Epithelial cell of prostate (primary cell): ENCODE measurements at regions not wholly inside any gene's neighbourhood (a gene's known extent, or its start where the extent isn't known, plus 50 kb on each side); places are given as distances from the start of the nearest gene placed in this dataset.
"Not testable (repeated sequence)": the region's sequence is repeated elsewhere in the genome, so short reads cannot be mapped to it uniquely, and the experiment has no call there.

ENCODE experiments used
- DNase-seq: peaks from one replicate; pipeline ENCODE4 v3.0.0-alpha.2; 2011; ENCODE audit warnings: low read depth, low spot score
- H3K27ac ChIP-seq: fragments of 450-650 bp; 2 replicates; pipeline ENCODE4 v1.5.1; 2017; ENCODE audit warnings: mild to moderate bottlenecking

- no peak overlapping the region for H3K27ac ChIP-seq
- DNase-seq, result no peak
These were observed 1632.6 kb downstream of the SUCLG1 start for GRCh38 chr2:82826437-82826836.

DNA sequence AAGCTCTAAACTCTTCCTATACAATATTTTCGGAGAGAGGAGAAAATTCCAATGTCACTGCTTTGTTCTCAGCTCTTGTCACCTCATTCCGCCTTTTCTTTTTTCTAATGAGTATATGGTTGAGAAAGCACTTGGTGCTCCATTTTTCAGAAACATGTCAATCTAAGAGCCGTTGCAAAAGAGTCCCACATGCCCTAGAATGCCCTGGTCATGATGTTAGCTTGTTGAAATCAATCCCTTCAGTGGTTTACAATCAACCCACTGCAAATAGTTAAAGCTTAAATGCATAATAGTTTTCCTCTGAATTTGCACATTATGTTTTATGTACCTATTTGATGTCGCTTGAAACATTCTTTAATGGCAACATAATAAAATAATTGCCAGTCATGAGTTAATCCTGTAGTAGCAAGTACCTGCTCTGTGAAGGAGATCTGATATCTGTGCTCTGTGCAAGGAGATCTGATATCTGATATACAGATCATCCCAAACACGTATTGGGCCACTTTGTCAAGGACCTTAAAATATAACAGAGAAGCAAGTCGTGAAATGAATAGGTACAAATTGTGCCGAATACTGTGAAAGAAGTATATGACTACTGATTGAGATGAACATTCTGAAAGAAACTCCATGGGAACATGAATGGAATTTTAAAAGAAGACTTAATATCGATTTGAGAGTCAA, 1633.5 kb downstream of the SUCLG1 start:
- H3K27ac ChIP-seq, result no peak overlapping the region
- DNase-seq, result no peak

DNA sequence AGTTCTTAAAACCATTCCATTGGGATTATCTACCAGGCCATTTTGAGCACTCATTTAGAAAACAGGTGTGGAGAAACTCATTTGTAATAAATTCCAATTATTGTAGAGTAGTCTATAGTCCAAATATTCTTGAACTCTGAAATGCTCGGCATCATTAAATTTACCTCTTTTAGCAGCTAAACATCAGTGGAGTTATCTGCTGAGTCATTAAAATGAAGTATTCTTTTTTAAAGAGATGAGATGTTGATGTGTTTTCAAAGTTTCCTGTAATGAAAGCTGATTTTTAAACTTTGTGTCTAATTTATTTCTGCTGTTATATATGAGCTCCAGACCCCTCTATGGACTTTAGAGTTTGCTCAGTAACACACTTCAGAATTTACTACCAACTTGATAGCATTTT, 1635.2 kb downstream of the SUCLG1 start:
- H3K27ac ChIP-seq, result no peak overlapping the region
- no peak for DNase-seq

DNA sequence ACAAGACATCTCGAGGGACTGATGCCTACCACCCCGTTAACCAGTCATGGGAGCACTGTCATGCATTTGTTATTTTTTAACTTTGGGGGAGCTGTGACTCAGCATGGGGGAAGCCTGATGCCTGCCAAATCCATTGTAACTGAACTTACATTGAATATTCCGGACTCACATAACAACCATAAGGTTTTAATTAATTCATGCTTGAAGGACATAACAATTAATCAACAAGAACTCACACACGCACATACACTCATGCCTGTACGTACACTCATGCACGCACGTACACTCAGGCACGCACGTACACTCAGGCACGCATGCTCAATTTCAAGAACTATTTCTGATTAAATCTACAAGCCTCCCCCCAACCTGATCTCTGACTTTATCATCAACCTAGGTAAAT, 1639.1 kb downstream of the SUCLG1 start:
- H3K27ac ChIP-seq, result no peak overlapping the region

DNA sequence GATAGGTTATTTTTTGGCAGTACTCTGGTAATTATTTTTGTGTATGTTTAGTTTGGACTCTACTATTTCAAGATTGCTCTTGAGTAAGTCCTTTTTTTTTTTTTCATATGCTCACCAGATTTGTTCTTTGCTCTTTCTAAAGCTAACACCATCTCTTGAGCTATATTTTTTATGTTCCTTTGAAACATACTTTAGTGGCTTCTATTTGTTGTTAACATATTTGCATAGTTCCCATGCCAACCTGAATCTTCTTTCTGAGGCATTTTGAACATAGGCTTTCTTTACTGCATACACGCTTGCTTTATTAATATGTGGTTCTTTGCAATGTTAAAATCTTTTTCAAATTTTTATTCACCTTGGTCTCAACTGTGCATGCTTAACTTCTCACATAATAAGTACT, 1644.9 kb downstream of the SUCLG1 start:
- no peak for DNase-seq
- no peak overlapping the region for H3K27ac ChIP-seq

More for the DNA sequence above, 1639.1 kb downstream of the SUCLG1 start:
- no peak for DNase-seq

- no peak overlapping the region for H3K27ac ChIP-seq
- no peak for DNase-seq
These were observed 1647.1 kb downstream of the SUCLG1 start for GRCh38 chr2:82811946-82812345.

DNA sequence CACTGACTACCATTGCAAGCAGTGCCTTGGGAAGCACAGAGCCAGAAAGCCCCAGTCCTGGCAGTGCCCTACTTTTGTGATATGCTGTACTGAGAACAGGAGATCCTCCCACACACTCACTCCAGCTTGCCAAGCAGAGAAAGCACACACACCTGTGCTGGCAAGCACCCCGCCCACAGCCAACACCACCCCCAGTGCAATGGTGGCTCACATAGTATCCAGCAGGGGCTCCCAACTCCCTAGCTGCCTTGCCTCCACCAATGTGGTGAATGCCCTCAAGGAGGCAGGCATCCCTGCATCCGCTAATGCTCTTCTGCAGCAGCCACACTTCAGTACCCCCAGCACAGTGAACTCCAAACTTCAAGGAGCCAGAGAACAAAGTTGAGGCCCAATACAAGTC, 1655.8 kb downstream of the SUCLG1 start:
- no peak for DNase-seq
- H3K27ac ChIP-seq, result no peak overlapping the region

- H3K27ac ChIP-seq, result no peak overlapping the region
- no peak for DNase-seq
These were observed 1661.6 kb downstream of the SUCLG1 start for GRCh38 chr2:82797469-82797868.

GRCh38 chr2:82796132-82796531, 1662.9 kb downstream of the SUCLG1 start:
- H3K27ac ChIP-seq, result peak overlapping the region; percentile 57
- no peak for DNase-seq

DNA sequence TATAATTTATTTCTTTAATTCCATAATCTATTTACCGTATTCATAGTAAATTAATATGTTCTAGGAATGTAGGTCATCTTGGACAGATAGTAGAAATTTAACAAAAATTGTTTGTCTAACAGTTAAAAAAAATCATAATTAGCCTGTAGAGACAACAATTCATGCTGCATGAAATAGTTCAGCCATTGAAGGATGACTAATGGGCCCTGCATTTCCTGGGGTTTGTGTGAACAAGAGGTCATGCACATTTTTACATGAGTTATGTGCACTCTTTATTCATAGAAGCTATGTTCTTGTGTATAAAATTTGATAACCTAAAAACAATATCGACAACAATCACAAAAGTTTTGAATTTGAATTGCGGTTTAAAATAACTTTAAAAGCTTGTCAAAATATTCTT, 1663.6 kb downstream of the SUCLG1 start:
- peak; percentile 27 for DNase-seq
- peak overlapping the region; percentile 57 for H3K27ac ChIP-seq

DNA sequence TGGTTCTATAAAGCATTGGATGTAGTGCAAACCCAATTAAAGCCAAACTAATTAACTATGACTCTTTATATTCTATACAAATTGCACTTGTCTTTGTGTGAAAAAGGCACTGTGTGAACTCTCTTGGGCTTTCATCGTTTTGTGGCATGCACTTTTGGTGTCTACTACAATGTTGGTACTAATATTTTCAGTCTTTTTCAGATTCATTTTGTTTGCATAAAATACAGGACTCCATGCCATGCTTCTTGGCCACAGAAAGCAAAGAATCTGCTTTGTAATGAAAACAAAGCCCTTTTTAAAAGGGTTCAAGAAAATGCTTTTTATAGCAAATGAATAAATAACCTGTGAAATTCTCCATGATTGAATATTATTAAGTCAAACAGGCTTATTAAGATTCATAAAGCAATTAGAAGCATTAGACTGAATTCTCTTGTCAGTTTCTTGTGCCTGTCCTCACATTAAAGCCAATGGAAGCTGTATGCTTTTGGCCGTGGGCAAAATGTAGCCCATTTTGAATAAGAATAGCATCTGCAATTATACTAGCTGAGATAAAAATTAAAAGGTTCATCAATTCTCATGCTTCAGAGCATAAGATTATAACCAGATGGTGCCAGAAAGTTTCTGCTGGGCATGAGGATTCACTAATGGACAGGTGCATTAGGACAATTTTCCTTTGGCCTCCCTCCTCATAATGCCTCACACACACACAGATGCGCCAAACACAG, 1665.2 kb downstream of the SUCLG1 start:
- DNase-seq, result no peak
- H3K27ac ChIP-seq, result no peak overlapping the region

GRCh38 chr2:82792316-82792715, 1666.8 kb downstream of the SUCLG1 start:
- H3K27ac ChIP-seq, result no peak overlapping the region

DNA sequence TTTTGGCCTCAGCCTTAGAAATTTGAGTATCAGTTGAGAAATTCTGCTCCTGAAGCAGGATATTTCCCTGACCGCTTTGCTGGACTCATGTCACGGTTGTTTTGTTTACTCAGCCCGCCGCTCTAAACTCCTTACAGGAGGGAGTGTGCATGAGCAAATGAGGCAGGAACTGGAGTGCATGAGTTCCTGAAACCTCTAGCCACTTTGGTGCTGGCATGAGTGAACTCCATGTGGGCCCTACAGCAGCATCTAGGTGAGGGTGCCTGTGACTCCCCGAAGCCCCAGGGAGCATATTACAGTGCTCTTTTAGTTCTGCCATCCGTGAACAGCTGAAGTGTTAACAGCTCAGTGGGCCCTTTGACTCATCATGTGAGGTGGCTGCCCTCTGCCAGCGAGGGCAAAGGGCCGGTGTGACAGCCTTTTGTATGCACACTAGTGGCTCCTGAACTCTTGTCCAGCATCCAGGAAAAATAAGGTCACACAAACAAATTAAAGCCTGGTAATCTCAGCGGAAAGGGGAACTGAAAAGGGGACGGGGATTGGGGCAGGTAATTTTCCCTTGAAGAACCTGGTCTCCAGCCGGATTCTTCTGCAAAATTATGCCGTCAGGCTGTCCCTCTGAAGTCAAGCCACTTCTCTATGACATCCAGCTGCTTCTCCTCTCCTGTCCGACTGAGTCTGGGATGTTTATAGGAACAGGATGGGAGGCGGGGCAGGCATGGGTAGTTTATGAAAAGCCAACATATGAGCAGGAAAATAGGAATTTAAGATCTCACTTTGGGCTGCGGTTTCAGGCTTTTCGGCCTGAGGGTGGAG, 1668.7 kb downstream of the SUCLG1 start:
- no peak overlapping the region for H3K27ac ChIP-seq
- no peak for DNase-seq

More at GRCh38 chr2:82792316-82792715, 1666.8 kb downstream of the SUCLG1 start:
- DNase-seq, result no peak

DNA sequence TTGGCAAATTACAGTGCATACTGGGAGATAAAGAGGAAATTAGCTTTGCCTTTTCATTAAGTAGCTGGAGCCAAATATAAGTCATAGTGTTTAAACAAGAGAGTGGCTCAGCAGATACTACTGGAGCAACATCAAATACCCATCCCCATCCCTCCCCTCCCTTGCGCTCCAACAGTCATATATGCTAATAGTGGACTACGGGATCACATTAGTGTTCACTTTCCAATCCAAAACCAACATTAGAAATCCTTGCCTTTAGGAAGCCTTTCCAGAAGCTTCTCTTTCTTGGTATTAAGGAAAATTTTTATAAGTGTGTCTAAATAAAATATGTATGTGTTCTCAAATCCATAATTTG, 1669.3 kb downstream of the SUCLG1 start:
- DNase-seq, result no peak
- H3K27ac ChIP-seq, result no peak overlapping the region

- no peak for DNase-seq
- H3K27ac ChIP-seq, result no peak overlapping the region
These were observed 1677.7 kb downstream of the SUCLG1 start for GRCh38 chr2:82781176-82781915.

DNA sequence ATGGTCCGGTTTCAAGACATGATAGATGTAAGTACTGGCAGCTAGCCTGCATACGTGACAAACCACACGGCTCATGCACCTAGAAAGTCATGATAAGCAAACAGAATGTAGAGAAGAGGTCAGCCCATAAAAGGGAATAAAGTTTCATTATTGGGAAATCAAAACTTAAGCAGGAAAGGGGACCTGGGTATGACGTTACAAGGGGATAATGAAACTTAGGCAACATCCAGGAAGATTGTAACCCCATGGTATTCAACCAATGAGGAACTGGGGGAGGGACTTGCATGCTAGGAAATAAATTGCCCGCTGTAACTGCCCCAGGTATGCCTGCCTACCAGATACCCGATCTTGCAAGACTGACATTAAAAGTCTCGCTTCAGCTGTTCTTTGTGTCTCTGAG, 1679.0 kb downstream of the SUCLG1 start:
- peak; percentile 33 for DNase-seq
- H3K27ac ChIP-seq, result no peak overlapping the region

GRCh38 chr2:82752396-82752795, 1706.7 kb downstream of the SUCLG1 start:
- no peak for DNase-seq
- H3K27ac ChIP-seq, result no peak overlapping the region

DNA sequence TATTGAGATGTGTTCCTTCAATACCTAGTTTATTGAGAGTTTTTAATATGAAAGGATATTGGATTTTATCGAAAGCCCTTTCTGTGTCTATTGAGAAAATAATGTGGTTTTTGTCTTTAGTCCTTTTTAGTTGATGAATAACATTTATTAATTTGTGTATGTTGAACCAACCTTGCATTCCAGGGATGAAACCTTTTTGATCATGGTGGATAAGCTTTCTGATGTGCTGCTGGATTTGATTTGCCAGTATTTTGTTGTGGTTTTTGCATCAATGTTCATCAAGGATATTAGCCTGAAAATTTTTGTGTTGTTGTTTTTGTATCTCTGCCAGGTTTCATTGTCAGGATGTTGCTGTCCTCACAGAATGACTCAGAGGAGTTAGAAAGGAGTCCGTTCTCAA, 1710.4 kb downstream of the SUCLG1 start:
- no peak for DNase-seq
- no peak overlapping the region for H3K27ac ChIP-seq

- H3K27ac ChIP-seq, result no peak overlapping the region
- DNase-seq, result no peak
These were observed 1718.6 kb downstream of the SUCLG1 start for GRCh38 chr2:82740527-82740926.

GRCh38 chr2:82737965-82738364, 1721.1 kb downstream of the SUCLG1 start:
- not testable (repeated sequence) for H3K27ac ChIP-seq, DNase-seq
